Stimulated activated CD8-positive, alpha-beta memory T cell treated with anti-CD3 and anti-CD28 coated beads, Interleukin-15, amount 100 ng/mL, for 1 hour (primary cell): ENCODE measurements at regions not wholly inside any gene's neighbourhood (a gene's known extent, or its start where the extent isn't known, plus 50 kb on each side); places are given as distances from the start of the nearest gene placed in this dataset.

Experiments used
- DNase-seq: peaks from one replicate; pipeline ENCODE4 v3.0.0-alpha.2; 2020; ENCODE audit warnings: low read depth

DNA sequence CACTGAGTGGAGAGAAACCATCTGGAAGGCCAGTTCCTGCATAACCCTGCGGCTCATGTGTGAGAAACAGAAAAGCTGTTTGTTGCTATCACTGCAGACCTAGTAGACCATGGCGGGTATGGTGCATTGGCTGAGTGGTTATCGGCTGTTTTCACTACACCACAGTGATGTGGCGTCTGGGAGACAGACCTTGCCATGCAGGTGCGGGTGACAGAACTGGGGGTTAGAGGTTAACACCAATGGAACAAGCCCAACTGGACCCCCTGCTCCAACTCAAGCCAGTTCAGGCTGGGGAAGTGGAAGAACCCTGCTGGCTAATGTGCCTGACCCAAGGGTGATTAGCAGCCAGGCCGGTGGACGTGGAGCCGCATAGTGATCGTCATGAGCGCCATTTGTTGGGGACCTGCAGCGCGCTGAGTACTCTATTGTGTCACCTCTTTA, 91.9 kb downstream of the IRF8 start:
- DNase-seq = no peak

DNA sequence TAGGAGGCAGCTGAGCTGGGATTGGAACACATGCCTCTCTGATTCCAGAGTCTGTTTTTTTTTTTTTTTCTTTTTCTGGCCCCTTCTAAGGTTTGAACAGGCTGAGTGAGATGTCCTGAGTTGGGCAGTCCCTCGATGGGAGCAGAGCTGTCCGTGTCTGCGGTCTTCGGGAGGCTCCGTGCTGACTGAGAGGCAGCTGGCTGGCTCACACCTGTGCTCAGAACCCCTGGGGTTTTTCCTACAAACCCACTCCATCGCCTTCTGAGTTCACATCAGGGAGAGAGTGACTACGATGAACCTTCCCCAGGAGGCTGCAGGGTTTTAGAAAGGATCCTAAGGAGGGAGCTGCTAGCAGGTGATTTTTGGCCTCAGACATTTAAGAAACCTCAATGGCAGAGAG, 92.5 kb downstream of the IRF8 start:
- DNase-seq = no peak

DNA sequence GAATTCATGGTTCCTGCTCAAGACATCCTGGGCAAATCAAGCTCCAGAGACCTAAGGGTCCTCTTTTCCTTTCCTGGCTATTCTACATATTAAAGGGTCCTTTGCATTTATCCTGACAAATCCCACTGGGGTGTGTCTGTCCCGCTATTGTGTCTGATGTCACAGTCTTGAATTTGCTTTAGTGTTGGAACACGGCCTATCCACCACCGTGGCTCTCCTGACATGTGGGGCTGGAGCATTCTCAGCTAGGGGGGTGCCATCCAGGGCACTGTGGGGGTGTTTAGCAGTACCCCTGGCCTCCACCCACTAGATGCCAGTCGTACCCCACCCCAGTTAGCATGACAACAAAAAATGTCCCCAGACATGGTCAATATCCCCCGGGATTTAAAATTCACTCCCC, 92.9 kb downstream of the IRF8 start:
- DNase-seq = no peak

DNA sequence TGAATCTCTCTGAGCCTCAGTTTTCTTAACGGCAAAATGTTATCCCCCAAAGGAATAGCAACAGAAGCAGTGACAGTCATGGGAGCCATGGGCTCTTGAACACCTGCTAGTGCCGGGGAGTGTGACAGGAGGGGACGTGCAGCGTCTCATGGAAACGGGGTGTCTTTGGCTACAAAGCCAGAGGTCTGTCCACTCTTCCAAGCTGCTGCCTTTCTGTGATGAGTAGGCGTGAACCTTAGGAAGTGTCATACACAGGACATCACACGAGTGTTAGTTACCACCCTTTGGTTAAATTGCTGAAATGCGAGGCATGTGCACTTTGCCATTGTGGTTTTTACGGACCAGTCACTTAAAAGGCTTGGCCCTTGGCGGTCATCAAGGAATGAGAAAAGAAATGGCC, 93.4 kb downstream of the IRF8 start:
- no peak for DNase-seq

DNA sequence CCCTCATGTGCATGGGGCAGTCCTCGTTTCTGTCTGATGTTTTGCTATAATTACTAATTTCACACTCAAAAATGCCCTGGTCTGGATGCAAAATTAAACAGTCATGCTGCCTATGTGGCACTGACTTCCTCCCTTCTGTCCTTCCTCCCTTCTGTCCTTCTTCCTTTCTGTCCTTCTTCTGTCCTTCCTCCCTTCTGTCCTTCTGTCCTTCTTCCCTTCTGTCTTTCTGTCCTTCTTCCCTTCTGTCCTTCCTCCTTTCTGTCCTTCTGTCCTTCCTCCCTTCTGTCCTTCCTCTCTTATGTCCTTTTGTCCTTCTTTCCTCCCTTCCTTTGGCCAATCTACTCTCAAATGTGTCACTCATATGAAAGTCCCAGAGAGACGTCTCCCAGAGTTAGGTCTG, 93.8 kb downstream of the IRF8 start:
- DNase-seq = no peak

DNA sequence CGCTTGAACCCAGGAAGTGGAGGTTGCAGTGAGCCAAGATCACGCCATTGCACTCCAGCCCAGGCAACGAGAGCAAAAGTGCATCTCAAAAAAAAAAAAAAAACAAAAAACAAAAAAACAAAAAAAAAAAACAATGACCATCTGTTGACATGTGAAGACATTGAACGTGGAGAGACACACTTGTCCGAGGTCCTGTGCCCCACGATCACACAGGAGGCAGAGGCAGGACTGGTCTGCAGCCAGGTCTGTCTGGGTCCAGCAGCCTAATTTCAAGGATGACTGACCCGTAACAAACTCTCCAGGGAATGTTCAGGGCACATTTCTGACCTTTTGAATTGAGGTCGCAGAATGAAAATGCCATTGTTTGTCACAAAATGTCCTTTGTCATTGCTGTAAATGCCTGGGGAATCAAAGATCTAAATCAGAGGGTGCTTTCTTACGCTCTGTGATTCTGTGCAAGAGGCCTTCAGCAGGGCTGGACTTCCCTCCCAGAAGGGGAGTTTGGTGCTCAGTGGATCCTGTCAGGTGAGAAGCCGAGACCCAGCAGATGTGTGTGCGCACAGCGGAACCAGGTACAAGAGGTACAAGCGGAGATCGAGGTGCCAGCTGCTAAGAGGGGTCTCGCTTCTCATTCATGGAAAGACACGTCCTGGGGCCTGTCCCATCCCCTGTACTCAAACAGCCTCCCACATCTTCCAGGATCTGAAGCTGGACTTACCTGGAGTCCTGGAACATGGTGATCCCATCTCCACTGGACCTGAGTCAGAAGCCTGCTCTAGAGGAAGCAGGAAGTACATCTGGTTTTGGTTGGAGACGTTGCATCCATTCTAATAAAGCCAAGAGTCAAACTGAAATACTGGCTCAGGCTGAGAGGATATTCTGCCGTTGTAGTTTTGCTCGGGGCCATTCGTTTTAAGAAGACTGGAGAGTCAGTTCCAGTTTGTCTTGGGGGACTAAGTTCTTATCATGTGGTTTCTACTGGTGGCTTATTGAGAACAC, 95.8 kb downstream of the IRF8 start:
- no peak for DNase-seq

DNA sequence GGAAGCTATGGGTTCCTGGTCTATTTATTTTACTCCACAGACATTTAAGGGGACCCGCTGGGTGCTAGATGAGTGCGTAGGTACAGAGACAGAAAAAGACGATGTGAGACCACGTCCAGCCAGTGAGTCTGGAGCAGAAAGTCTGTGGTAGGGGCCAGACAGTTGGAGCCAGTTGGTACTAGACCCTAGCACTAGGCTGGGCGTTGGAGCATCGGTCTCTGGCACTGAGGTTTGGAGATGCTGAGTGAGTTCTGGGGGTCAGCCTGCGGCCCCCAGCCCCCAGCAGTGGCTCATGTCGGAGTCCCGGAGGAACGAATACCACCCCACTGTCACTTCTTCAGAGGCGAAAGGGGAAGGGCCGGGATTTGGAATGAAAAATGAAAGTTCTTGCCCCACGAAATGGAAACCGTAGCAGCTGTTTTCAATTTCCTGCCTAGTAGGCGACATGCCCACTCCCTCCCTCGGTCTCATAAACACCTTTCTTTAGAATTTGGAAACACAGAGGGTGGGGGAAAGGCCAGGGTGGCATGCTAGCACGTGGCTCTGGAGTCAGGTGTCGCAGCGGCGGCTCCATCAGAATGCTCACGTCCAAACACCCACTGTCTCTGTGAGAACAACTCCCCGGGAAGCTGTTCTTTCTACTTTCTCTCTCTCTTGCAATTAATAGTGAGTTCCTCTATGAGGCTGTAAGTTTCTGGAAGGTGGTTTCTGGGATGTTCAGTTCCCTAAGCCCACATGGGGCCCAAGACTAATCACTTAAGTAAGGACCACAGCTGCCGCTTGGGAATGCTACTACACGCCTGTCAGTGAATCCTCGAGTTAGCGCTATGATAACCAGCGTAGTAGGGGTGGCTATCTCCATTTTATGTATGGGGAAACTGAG, 96.8 kb downstream of the IRF8 start:
- no peak for DNase-seq

DNA sequence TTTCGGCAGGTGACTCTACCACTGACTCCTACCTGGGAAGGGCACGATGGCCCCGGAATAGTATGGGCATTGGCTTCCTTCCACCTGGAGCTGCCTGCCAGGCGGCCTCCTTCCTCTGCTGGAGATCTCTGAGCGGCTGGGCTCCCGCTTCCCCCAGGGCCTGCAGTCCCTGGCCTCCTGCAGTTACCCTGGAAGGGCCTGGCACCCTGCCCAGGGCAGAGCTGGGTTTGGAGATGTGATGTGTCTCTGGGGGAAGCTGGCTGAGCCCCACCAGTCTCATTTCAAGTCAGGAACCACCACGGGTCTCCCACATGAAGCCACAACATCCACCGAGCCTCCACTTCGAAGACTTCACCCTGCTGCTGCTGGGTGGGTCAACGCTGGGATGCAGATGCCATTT, 97.9 kb downstream of the IRF8 start:
- DNase-seq = no peak

DNA sequence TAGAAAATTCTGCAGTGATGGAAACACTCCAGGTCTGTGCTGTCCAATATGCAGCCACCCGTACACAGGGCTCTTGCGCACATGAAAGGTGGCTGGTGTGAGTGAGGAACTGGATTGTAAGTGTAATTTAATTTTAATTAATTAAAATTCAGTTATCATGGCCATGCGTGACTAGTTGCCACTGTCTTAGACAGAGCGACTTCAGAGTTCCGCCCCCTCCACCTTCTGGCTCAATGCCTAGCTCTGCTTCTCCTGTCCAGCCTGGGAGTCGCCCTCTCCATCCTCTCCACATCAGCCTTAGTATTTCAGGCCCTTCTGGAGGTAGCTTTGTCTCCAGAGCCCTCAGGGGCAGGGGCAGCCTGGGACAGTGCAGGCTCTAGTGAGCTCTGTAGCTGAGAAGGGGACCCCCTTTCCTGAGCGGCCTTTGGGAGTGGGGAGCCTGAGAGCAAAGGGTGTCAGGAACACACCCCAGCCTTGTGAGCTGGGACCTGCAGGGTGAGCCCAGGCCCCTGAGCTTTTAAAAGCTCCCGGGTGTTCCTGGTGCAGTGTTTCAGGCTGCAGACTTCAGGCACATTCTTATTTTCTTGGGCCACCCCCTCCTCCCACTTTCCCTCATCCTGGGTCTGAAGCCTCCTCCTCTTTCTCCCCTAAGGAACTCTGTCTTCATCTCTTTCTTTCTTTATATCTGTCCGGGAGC, 99.4 kb downstream of the IRF8 start:
- DNase-seq = no peak

DNA sequence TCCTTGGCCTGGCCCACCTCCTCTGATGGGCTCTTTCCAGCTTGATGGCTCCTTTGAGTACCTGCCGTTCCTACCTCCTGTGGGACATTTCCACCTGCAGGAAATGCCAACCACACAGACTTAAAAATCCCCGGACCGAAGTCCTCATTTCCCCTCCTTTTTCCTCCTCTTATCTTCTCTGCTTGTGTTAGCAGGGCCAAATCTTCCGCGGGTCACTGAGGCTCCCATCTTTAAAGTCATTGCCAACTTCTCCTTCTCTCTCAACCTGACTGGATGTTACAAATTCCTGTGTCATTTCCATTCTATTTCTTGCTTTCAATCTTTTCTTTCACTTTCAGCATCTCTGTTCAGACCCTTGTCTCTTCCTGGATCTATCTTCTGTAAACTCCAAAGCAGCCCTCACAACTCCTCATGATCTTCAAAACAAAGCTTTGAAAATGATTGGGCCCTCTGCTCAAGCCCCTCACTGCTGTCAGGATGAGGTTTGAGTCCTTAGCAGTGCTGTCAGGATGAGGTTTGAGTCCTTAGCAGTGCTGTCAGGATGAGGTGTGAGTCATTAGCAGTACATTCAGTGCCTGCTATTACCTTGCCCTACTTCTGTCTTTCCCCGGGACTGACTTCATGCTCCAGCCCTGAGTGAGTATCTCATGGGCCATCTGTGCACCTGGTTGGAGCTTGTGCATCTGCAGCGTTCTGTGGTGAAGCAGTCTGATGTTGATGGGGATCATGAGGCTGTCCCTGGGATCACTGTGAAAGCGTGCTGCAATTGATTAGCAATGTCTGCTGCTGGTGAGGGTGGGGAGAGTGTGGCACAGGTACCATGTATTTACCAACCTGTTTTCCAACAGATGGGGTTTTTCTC, 100.1 kb downstream of the IRF8 start:
- no peak for DNase-seq

DNA sequence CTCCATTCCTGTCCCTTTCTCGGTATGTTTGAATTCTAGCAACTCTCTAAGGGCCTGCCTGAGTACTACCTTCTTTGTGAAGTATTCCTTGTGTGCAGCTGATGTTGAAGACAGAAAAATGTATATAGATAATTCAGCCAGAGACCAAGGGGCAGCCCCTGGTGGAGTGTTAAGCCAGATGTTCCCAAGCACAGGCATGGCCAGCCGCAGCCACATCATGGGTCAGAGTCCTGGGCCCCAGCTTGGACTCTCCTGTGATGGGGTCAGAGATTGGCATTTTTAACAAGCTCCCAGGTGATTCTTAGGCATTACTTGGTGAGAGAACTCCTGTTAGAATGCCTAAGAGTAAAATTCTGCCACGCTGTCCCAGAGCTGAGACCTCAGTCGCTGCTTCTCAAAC, 100.8 kb downstream of the IRF8 start:
- DNase-seq = no peak

DNA sequence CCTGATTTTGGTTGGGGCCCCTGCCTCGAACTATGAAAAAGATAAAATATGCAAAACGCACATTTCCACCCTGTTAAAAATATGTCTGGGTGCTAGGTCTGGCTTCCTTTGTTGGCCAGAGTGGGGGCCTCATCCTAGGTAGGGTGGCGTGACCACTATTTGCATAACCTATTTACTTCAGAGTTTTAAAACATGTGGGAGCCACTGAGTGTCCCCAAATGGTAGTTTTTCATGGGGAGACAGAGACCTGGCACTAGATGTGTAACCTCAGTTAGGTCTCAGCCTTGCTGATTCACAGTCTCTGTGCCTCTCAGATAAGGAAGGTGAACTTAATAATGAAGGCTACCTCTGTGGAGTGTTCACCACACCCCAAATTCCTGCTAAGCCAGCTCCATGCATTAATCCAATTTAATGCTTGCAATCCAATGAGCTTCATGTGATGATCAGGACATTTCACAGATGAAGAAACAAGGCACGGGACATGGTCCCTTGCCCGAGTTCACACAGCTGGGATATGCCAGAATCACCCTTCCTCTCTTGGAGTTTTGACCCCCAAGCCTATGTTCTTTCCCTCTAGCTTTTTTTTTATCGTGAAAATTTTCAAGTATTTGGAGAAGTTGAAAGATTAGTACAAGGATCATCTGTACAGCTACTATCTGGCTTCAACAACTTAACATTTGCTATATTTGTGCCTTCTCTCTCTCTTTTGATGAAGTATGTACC, 103.4 kb downstream of the IRF8 start:
- DNase-seq = no peak

DNA sequence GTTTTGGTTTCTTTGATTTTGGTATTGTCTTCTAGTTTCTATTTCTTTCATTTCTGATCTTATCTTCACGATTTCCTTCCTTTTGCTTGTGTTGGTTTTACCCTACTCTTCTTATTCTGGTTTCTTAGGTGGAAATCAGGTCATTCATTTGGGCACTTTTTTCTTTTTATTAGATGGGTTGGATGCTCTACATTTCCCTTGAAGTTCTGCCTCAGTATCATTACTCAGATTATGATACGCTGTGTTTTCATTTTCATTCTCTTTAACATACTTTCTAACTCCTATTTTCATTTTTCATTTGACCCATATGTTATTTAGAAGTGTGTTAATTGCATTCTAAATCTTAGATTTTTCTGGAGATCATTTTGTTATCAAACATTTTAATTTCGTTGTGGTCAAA, 108.6 kb downstream of the IRF8 start:
- no peak for DNase-seq

DNA sequence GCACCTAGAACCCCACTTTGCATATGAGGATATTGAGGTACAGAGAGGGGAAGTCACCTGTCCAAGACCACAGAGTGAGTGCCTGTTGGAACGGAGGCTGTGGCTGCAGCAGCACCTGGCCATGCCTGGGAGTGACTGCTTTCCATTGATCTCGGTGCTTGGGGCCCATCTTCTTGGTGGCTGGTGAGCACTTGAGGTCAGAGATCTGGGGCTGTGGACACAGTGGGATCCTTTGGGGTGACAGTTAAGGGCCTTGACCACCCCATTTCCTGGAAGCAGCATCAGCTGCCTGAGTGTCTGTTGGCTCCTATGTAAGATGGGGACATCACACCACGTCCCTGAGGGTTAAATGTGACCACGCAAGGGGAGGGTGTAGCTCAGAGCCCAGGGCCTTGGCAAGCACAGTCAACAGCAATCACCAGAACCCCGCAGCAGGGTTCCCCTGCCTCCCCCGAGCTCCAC, 111.7 kb downstream of the IRF8 start:
- no peak for DNase-seq

DNA sequence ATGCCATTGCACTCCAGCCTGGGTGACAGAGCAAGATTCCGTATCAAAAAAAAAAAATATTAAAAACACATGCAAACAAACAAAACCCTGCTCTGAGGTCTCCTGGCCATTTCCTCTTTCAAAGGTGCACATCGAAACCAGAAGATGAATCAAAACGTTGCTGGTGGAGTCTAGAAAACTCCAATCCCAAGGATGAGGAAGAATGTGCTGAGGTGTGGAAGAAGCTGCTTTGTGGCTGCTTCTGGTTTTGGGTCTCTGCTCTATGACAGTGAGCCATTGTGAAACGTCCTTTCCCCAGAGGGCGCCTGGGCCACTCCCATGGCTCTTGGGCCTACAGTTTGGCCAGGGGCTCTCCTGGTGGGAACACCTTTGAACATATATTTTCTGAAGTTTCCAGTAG, 112.6 kb downstream of the IRF8 start:
- no peak for DNase-seq

DNA sequence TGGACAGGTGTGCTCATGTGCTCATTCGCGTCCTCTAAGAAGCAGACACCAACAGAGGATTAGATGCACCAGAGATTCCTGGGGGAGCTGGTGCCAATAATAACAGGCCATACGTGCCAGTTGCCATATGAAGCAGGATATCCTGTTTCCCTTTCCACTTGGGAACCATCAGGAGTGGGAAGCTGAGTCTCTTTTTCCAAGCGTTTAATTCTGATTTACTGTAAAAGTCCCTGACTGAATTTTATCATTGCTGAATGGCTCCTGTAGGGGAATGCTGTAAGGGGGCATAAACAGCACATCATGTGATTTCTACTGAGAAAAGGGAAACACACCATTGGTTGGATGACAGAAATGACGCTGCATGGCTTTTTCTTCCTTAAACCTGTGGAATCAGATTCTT, 113.3 kb downstream of the IRF8 start:
- DNase-seq = no peak

DNA sequence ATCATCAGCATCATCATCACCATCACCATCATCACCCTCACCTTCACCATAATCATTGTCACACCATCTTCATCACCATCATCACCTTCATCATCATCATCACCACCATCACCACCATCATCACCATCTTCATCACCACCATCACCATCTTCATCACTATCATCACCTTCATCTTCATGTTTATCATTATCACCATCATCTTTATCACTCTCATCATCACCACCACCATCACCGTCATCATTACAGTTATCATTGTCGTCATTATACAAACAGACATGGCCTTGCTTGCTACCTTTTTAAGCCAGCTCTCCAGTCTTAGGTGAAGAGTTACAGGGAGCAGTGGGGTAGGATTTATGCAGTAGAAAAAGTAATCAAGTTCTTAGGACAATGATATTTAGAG, 114.9 kb downstream of the IRF8 start:
- no peak for DNase-seq

DNA sequence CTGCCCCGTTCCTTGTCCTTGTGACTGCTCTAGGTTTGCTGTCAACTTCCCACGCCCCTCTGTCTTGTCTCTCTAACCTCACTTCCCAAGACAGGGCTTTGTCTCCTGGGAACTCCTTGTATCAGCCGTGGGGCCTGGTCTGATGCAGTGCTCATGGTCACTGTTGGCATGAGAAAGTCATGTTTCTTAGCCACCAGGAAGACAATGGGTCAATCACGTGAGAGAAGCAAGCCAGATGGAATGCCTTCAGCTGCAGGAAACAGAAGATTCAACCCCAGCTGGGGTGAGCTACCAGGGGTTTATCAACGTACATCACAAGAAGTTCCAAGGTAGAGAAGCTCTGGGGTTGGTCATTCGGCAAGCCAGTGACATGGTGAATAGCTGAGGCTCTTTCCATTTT, 116.6 kb downstream of the IRF8 start:
- no peak for DNase-seq

DNA sequence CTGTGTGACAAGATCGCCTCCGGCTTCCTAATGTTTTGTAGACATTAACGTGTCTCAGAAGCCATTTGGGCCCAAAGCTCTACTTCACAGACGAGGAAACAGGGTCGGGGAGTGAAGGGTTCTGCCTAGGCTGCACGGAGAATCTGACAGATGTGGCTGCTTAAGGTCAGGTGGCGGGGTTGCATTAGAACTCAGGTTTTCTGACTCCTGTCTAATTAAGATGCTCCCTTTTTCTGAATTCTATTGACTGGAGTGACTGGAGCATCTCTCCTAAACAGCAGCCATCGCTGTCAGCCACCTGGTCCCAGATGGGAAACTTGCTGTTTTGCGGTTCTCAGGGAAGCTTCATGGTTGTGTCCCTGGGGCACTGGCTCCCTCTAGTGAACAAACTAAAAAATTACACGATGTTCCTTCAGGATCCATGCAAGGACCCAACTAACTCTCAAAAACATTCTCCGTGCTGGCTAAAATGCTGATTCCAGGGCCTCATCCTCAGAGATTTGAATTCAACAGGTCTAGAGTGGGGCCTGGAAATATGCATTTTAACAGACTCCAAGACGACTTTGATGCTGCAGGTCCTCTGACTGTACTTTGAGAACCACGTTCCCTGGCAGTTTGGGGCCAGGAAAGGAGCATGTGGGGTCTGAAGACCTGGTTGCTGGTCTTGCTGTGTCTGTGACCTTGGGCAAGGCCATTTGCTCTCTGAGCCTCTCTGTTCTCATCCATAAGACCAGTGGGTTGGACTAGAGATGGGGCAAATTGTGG, 117.4 kb downstream of the IRF8 start:
- DNase-seq = peak; percentile 4

DNA sequence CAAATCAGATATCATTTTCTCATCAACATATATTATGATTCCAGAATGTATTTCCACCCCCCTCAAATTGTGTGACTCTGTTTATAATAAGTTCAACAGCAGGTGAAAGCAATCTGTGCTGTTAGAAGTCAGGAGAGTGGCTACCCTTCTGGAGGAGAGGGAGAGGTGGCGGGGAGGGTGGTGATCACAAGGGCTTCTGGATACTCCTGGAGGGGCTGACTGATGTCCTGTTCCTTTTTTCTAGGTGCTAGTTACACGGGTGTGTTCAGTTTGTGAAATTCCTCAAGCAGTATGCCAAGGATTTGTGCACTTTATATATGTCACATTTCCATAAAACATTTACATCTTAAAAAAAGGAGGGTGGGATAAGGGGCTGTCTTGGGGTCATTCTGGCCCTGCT, 119.1 kb downstream of the IRF8 start:
- DNase-seq = no peak
